GM04504 (cell line): ENCODE measurements at regions not wholly inside any gene's neighbourhood (a gene's known extent, or its start where the extent isn't known, plus 50 kb on each side); places are given as distances from the start of the nearest gene placed in this dataset.

Source experiments
- DNase-seq: peaks from one replicate; pipeline ENCODE4 v3.0.0-alpha.2; 2012; ENCODE audit warnings: low read depth

DNA sequence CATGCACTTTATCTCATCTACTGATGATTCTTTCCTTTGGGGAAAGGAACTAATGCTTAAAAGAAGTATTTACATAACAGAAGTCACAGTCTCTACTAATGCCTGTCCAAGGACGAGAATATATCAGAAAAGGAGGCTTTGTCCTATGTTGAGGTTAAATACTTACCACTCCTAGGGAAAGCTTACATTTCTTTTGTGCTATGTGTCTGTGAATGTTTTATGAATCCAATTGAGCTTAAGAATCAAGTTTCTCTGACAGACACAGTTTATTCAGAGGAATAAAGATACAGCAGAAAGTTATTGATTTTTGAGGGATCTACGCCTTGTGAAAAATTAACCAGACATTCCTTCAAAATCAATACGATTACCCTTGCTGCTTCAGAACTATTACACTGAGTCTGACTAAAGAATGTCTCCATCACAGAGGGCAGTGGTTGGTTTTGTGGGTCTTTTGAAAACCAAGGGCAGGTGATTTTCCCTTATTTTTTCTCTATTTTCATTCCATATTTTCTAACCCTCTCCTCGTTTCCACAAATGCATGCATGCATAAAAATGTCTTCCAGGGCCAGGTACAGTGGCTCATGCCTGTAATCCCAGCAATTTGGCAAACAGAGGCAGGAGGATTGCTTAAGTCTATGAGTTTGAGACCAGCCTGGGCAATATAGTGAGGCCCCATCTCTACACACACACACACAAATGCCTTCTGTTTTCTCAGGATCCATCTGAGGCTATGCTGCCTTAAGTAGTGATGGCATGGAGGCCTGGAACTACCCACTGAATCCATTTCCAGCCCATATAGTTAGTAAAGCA is 1095.1 kb downstream of the GALC start:
- DNase-seq = no peak

DNA sequence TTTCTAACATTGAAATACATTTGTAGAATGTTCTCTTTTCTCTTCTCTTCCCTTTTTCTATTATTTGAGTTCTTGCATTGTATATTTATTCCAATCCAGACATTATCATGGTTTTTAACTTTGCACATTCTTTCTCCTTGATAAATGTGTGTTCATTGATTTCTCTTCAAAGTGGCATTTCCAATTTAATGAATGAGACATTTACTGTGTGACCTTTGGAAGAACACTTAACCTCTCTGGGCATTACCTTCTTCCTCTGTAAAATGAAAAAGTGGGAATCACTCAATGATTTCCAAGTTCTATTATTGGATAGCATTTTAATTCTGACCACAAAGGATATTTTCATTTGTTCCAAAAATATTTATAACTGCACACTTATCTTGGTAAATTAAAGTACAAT is 1095.8 kb downstream of the GALC start:
- no peak for DNase-seq

DNA sequence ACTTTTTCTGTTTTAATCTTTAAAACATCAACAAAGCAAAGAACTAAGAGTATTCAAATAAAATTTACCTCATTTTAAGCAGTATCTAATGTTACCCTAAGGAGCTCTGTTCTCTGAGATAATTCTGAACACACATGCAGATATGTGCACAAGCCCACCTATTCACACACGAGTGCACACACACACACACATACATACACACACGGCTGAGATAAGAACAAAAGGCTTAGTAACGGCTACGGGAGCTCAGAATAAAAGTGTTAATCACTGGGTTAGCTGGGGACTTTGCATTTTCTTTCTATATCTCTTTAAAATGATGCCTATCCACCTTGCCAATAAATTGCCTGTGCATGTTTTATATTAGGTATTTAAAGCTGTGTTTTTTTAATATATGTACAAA is 1096.3 kb downstream of the GALC start:
- no peak for DNase-seq

GRCh38 chr14:86892152-86892956 is 1100.6 kb downstream of the GALC start:
- DNase-seq = no peak

- no peak for DNase-seq
Observed at GRCh38 chr14:86885280-86885679, 1107.7 kb downstream of the GALC start.

GRCh38 chr14:86884498-86884897 is 1108.5 kb downstream of the GALC start:
- no peak for DNase-seq

GRCh38 chr14:86882818-86883217 is 1110.2 kb downstream of the GALC start:
- no peak for DNase-seq

GRCh38 chr14:86865934-86866333 is 1127.0 kb downstream of the GALC start:
- DNase-seq = no peak

- DNase-seq = no peak
Observed at GRCh38 chr14:86858591-86858990, 1134.4 kb downstream of the GALC start.

DNA sequence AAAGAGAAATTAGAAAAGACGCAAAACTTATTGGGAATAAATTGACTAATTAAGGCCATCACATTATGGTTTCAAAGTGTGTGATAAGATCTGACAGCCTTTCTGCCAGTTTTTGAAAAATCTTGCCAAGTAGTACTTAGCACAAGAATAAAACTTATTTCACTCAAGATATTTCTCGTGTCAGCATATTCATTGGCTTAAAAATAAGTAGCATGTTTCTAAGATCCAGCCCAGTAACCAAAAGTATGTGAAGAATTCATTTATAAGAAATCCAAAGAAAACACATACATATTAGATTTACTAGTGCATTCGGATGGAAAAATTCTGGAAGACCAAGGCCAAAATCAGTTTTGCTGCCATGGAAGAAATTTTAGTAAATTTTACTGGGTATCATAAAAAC is 1135.0 kb downstream of the GALC start:
- peak; percentile 41 for DNase-seq

- DNase-seq = peak; percentile 42
Observed at GRCh38 chr14:86852530-86852929, 1140.5 kb downstream of the GALC start.

GRCh38 chr14:86847140-86847539 is 1145.8 kb downstream of the GALC start:
- peak; percentile 7 for DNase-seq

DNA sequence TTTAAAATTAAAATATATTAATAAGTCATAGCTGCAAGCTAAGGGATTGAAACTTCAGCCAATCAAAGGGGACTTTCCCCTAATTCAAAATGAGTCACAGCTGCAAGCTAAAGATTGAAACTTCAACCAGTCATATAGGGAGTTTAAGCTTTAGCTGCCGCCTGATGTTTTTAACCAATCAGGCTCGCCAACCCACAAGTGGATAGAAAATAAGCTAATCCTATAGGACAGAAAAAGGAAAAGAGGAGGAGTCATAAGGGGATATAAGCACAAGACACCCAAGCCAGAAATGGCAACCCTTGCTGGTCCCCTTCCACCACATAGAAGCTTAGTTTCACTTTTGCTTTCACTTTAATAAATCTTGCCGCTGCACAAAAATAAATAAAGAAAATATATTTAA is 1154.6 kb downstream of the GALC start:
- no peak for DNase-seq

DNA sequence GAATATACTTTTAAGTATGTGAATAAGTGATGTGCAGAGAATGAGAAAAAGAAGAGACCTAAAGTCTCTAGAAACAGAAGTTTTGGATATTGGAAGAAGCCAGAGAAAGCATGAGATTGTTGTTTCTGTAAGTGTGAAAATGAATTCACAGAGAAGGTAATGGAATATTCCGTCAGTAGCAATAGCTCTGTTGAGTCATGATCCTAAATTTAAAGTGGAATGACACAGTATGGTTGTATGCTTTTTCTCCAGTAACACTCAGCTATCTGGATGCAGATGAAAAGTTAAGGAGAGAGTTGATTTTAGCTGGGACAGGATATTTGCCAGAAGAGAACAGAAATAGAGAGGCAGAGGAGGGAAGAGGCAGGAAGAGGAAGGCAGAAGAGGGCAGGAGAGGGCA is 1166.3 kb downstream of the GALC start:
- DNase-seq = no peak

- DNase-seq = no peak
Observed at GRCh38 chr14:86824167-86824566, 1168.8 kb downstream of the GALC start.

DNA sequence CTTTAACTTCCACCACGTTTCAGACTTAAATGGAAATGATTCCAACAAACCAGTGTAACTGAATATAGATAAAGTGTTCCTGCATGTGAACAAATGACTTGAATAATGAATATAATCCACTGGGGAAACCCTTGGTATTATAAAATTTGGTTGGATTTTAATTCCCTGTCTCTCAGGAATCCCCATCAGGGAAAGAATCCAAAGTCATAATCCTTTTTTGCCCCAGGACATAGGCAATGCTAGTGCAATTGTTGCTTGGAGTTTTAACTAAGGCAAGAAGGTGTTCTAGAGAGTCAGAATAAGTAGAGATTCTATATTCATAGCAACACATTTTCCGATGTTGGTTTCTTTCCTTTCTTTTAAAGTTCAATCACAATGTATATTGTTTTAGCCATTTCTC is 1169.4 kb downstream of the GALC start:
- DNase-seq = no peak

DNA sequence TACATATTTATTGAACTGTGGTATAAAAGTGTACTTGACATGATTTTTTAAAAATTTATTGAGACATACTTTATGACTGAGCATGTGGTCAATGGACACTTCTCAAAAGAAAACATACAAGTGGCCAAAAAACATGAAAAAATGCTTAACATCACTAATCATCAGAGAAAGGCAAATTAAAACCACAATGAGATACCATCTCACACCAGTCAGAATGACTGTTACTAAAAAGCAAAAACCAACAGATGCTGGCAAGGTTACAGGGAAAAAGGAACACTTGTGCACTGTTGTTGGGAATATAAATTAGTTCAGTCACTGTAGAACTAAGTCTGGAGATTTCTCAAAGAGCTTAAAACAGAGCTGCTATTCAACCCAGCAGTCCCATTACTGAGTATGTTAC is 1177.6 kb downstream of the GALC start:
- DNase-seq = no peak

- DNase-seq = no peak
Observed at GRCh38 chr14:86802726-86803125, 1190.3 kb downstream of the GALC start.

DNA sequence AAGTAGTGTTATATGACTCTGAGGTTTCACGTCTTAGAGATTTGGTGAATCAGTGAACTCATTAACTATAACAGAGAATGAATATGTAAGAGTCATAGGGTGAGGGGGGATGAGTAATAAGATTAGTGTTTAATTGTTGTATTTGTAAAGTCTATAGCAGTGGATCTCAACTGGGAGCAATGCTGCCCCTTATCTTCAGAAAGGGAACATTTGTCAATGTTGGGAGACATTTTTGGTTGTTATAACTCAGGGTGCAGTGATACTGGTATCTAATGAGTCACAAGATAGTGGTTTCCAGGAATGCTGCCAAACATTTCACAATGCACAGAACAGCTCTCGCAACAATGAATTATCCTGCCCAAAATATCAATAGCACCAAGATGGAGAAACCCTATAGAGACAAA is 1193.7 kb downstream of the GALC start:
- peak; percentile 92 for DNase-seq

- DNase-seq = no peak
Observed at GRCh38 chr14:86798330-86798729, 1194.7 kb downstream of the GALC start.

- DNase-seq = no peak
Observed at GRCh38 chr14:86797075-86797351, 1196.0 kb downstream of the GALC start.

DNA sequence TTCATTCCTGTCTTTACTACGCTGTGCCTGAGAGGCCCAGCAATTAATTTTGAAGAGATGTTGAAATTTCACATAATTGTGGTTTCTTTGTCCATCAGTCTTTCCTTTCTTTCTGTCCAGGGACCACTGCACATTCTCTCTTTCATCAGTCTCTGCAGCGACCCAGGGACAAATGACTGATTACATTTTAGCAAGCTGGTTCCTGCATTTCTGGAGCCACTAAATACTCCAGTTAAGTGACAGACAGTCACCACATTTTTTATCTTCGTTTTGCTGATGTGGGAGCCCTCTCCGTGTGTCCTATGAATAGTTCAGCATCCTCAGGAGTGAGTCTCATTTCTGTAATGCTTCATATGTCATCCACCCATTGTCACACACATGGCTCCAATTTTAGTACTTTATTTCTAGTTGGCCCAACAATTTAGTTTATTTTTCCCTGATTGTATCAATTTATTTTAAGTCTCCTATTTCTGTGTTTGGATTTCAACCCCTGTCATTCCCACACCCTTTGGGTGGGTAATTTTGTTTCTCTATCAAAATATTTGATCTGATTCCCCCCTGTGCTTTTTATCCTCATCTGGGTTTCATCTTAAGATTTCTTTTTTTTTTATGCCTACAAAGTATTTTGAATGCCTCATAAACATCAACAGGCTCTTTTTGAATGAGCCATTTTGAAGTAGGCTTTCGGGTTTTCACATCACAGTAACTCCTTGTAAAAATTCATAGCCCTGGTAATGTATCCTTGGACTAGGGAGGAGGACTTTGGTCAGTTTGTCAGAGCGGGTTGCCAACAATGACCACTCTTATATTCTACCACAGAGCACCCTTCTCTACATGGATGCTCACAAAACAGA is 1196.5 kb downstream of the GALC start:
- DNase-seq = peak; percentile 77

DNA sequence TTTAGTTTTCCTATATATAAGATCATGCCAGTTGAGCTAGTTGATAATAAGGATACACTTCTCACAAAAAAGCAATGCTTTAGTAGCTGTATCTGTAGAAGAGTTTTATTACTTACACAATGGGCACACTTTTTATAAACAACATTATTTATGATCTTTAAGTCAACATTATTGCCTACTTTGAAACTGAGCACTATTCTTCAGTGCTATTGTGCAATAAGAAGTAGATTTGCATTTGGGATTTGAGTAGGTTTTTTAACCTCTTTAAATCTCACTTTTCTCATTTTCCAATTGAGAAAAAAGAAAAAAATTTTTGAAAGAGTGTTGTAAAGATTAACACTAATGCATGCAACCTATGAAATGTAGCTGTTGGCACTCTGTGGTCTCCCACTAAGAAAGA is 1198.3 kb downstream of the GALC start:
- no peak for DNase-seq
